IPS DF 19.7 (cell line): ENCODE measurements at regions not wholly inside any gene's neighbourhood (a gene's known extent, or its start where the extent isn't known, plus 50 kb on each side); places are given as distances from the start of the nearest gene placed in this dataset.

ENCODE experiments used
- DNase-seq: peaks from one replicate; pipeline ENCODE4 v3.0.0-alpha.2; 2013; ENCODE audit warnings: low read depth, low spot score

GRCh38 chr21:35648512-35648911 lies 411.8 kb downstream of the SETD4 start:
- DNase-seq = no peak

- DNase-seq = no peak
Measured at GRCh38 chr21:35646606-35647005, 413.7 kb downstream of the SETD4 start.

GRCh38 chr21:35645991-35646390 lies 414.3 kb downstream of the SETD4 start:
- DNase-seq = no peak

GRCh38 chr21:35644523-35644922 lies 415.8 kb downstream of the SETD4 start:
- DNase-seq = no peak

GRCh38 chr21:35643176-35643575 lies 417.1 kb downstream of the SETD4 start:
- DNase-seq = no peak

- no peak for DNase-seq
Measured at GRCh38 chr21:35641271-35642016, 418.9 kb downstream of the SETD4 start.

- no peak for DNase-seq
Measured at GRCh38 chr21:35637431-35637830, 422.9 kb downstream of the SETD4 start.

- no peak for DNase-seq
Measured at GRCh38 chr21:35635994-35636393, 424.3 kb downstream of the SETD4 start.

- DNase-seq = no peak
Measured at GRCh38 chr21:35635261-35635660, 425.1 kb downstream of the SETD4 start.

GRCh38 chr21:35633501-35633900 lies 426.8 kb downstream of the SETD4 start:
- DNase-seq = no peak

- DNase-seq = no peak
Measured at GRCh38 chr21:35632711-35633110, 427.6 kb downstream of the SETD4 start.

GRCh38 chr21:35628316-35628715 lies 432.0 kb downstream of the SETD4 start:
- DNase-seq = no peak

- no peak for DNase-seq
Measured at GRCh38 chr21:35627462-35627861, 432.9 kb downstream of the SETD4 start.

- no peak for DNase-seq
Measured at GRCh38 chr21:35625576-35625975, 434.8 kb downstream of the SETD4 start.

- DNase-seq = no peak
Measured at GRCh38 chr21:35624901-35625300, 435.4 kb downstream of the SETD4 start.

GRCh38 chr21:35622612-35623011 lies 437.7 kb downstream of the SETD4 start:
- DNase-seq = no peak

GRCh38 chr21:35619184-35619583 lies 441.1 kb downstream of the SETD4 start:
- DNase-seq = no peak

GRCh38 chr21:35617491-35617890 lies 442.8 kb downstream of the SETD4 start:
- no peak for DNase-seq

- DNase-seq = no peak
Measured at GRCh38 chr21:35616090-35616489, 444.2 kb downstream of the SETD4 start.

- no peak for DNase-seq
Measured at GRCh38 chr21:35615325-35615724, 445.0 kb downstream of the SETD4 start.

- no peak for DNase-seq
Measured at GRCh38 chr21:35614396-35614921, 445.9 kb downstream of the SETD4 start.

GRCh38 chr21:35611708-35612132 lies 448.6 kb downstream of the SETD4 start:
- DNase-seq = no peak

- DNase-seq = no peak
Measured at GRCh38 chr21:35609263-35609662, 451.1 kb downstream of the SETD4 start.

GRCh38 chr21:35607406-35607805 lies 452.9 kb downstream of the SETD4 start:
- DNase-seq = no peak
